Suppressor macrophage treated with lipopolysaccharide for 1 hour (primary cell): ENCODE measurements at regions not wholly inside any gene's neighbourhood (a gene's known extent, or its start where the extent isn't known, plus 50 kb on each side); places are given as distances from the start of the nearest gene placed in this dataset.

Experiments used
- DNase-seq, 3 donors: peaks; one replicate each; pipeline ENCODE4 v3.0.0-alpha.2; 2020 to 2022

DNA sequence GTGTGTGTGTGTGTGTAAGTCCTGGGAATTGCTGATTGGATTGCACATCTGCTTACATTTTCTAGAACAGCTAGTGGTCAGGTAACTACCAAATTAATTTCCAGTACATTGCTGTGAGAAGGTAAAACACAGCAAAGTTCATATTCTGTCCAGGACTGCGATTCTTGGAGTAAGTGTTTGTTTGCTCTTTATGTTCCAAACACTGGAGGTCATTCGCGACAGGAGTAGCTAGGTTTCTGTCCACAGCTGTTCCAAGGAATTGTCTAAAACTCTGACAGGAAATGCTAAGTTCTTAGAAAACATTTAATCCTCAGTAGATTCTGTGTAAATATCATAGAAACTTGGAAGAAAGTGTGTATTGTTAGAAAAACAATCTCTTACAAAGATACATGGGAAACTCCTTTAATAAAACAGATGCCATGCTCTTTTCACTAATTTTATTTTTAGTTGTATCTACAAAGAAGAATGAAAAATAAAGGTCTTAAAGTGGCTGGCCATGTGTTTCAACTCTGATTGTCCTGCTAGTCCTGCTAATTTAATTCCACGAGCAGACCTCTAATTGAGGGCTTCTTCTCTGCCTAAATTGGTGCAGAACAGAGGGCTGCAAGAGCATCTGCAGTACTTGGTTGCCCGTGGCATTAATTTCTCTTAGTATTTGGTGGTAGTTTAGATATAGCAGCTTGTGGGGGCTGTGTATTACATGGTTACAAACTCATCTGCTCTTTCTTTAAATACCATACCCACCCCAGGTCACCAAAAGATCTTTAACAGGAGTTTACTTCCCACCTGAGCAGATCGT lies 464.5 kb downstream of the RASEF start:
- DNase-seq: no peak

DNA sequence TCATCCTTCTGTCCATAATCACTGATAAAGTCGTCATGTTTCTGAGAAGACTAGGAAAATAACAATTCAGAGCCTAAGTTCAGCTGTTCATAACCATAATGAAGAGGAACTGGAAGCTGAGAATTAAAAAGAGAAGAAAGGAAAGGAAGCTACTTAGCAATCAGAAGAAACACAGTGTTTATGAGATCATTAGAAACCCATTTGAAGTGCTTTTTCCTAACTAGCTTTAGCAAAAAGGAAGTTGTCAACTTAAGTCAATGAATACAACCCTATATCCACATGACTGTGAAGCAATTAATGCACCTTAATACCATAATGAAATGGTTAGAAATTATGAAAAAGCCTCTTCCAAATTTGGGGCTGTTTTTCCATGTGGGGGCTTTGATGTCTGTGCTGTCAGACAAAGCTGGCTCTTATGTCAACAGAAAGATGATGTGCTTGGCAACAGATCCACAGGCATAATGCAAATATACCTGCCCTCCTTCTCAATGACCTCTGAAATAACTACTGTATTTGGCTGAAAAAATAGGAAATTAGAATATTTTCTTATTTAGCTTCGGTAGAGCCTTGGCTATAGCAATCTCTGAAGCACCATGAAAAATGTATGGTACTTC lies 463.5 kb downstream of the RASEF start:
- DNase-seq: peak; percentile 25 to 60 (median 56)

DNA sequence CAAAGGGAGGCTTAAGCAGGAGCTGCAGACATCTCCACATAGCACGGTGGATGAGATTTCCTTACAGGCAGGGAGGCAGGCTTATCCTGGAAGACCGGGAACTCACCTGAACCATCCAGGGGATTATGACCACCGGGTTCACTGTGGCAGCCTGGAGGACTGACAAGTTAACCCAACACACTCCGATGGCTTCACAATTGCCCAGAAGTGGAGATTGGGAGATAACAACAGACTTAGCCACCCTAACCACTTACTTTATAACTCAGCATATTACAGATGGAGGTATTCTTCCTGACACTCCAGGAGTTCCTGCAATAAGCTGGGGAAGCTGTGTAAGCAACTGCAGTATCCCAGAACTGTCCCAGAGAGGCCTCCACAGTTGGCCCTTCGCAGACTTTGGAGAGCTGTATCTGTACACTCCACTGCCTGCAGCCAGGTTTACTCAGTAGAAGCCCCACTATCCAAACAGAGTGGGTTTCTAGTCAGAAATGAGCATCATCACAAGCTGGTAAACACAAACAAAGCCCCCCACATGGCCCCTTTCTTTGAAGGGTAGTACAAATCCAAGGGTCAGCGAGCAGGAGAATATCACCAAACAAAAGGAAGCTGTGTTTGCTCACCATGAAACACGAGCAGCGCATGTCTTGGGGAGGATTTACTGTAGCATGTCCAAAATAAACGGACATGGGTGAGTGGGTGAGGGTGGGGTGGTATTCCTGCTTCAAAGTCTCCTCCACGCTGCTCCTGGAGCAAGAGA lies 462.2 kb downstream of the RASEF start:
- no peak for DNase-seq

DNA sequence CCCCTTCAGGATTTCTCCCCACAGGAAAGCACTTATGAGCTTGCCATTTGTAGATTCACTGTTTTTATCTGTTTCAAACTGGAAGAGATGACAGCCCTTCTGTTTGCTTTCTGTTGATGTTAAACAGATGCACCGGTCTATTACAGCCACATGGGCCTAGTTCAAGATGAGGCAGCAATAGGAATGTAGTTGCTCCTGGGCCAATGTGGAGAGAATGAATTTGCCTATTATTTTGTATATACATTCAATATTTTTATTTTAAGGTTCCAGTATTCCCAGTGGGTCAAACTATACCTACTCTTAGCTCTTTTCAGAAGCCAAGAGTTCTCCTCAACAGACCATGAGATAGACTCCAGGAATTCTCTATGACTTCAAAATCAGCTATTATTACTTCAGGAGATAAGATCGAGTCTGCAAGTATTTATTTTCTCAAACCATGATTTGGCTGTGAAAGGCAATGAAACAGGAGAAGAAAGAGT lies 461.6 kb downstream of the RASEF start:
- DNase-seq: no peak

DNA sequence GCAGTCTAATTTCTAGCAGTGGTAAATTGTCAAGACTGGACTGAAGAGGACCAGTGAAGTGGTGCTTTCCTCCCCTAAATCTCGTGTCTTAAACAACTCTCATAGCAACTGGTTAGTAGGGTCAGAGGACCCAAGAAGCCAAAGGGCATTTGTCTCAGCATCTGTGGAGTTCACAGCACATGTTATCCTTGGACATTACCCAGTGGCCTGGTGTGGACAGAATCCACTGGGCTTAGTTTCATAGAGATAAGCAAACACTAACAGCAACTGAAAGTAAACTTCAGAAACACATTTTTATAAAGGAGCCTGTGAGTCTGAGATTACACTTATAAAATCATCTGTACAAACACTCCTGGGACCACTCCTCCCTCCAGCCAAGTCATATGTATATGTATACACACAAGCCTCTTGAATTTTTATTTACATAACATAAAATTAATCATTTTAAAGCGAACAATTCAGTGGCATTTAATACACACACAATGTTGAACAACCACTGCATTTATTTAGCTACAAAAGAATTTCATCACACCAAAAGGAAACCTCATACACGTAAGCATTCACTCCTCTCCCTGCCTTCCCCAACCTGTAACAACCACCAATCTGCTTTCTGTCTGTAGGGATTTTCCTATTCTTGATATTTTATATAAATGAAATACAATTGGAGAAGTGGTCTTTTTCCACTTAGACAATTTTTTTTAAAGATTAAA lies 457.8 kb downstream of the RASEF start:
- no peak for DNase-seq

DNA sequence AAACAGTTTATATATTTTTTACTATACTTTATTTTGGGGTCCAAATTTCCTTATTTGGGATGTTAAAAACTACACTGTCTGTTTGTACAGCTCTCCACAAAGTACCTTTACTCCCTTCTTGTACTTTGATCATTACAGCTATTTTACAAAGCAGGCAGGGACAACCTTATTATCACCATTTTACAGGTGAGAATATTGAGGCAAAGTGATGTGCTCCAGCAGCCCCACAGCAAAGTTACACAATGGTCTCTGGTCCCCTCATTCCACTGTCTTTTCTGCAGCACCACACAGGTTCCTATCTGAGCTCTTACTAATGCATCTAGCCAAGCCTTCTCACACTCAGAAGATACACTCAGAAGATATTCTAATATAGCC lies 457.3 kb downstream of the RASEF start:
- no peak for DNase-seq

DNA sequence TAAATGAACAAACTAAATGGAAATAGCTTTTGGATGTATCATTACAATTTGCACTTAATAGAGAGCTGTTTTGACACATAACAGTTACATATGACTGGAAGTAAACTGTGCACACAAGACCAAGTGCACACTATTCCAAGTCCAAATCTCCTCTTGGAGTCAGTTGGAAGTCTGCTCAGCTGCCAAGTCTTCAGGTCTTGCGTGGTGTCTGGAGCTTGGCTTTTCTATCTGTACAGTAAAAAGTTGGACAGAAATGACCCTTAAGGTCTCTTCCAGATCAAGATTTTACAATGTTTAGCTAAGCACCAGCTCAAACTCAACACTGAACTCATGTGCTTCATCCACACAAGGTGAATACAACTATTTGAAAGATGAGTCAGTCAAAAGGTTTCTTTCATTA lies 456.9 kb downstream of the RASEF start:
- no peak for DNase-seq

DNA sequence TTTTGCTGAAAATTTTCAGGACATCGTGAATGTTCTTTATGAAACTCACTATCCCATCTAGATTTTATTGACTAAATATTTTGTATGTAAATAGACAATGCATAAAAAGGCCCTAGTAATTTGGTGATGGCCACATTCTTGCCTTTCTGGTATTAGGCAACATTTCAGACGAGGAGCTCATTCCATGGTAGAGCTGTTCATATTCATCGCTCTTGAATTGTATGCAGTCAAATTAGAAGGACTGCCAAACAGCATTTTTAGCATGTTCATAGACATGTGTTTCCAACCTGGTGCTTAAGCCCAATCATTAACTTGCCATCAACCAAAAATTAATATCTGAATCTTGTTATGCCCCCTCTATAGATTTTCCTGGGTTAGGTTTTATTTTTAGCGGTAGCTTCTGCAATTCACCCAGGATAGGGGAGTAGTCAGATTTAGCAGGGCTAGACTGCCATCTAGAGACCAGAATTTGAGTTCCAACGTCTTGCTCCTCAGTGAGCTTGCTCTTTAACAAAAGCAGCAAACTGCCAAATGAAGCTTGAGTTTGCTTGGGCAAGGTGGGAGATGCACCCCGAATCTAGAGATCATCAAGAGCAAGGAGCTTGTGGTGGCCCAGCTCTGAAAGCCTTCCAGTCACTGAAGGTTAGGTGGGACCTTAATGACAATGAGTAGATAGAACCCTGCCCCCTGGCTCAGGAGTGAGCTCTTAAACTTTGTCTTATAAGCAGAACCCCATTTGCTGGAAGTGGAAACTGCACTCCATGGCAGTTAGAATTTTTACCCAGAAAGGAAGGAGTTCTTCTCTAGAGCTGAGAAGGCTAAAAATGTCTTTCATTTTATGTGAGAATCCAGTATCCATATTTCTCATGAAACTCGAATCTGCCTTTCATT lies 456.2 kb downstream of the RASEF start:
- DNase-seq: peak; percentile 77 to 87 (median 83)

DNA sequence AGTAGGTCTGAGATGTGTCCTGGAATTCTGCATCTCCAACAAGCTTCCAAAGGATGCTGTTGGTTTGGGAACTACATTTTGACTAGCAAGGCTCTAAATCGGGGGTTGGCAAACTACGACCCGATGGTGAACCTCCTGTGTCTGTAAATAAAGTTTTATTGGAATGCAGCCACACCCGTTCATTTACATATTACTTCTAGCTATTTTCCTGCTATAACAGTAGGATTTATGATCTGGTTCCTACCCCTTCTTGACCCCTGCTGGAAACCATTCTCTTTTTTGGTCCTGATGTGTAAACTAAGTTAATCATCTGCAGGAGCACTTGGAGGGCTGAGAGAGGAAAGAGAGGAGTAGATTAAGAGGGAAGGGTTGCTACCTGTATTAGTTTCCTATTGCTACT lies 454.5 kb downstream of the RASEF start:
- DNase-seq: no peak

DNA sequence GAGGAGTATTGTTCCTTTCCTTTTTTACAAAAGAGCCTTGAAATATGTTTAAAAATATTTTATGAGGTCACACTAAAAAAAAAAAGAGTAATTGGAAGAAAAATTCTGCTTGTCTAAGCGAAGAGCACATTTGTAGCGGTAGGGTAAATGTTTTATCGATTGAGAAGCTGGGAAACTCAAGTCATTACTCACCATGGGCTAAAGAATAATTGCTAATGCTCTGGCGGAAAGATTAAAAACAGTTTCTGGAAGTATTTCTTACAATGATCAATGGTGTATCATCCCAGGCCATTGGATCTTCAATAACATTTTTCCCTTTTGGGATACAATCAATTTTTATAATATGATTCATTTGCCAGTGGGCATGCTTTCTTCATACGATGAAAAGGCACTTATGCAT lies 450.0 kb downstream of the RASEF start:
- DNase-seq: no peak

DNA sequence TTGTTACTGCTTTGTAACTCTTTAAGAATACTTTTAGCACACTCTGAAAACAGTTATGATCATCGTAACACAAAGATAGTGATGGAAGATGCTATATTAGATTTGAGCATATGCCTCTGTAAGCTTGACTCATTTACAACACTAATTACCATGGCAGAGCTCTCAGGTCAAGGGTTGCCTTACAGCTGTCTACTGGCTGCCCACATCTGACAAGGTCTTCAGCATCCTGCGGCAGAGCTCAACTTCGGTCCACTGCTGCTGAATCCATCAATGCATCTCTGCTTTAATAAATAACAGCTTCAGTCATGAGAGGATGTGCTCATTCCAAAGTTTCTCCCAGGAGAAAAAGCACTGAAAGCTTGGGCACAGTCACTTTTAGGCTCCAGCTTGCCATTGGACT lies 449.4 kb downstream of the RASEF start:
- no peak for DNase-seq

DNA sequence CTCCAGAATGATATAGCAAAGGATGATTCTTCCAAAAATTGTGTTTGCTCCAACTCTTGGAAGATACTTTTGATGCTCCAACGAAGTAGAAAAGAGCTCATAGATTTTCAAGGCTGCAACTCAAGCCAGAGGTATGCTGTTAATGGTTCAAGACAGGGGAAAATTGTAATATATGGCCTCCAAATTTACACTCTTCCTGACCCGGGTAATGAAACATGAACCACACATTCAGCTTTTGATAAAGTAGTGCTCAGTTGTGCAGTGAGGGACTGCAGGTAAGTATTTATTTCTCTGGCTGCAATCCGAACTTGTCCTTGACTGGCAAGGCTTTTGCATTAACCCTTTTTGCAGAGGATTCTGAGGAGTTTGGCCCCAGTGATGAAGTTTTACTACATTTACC lies 446.4 kb downstream of the RASEF start:
- DNase-seq: no peak

DNA sequence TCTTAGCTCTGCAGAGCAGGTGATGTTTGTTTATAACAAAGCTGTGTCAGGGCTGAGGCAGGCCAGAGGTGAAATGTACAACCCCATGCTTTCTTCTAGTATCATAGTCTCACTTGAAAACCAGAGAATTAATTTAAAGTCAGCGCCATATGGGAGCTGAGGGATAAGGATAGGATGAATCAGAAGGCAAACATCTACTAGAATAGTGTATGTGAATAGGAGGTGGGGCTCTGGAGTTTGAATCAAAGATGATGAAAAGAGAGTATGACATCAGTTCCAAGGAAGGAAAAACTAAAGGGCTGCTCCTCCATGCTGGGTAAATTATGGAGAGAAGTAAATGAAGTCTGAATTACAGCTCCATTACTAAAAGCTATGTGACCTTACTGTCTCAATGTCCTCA lies 441.5 kb downstream of the RASEF start:
- DNase-seq: no peak

DNA sequence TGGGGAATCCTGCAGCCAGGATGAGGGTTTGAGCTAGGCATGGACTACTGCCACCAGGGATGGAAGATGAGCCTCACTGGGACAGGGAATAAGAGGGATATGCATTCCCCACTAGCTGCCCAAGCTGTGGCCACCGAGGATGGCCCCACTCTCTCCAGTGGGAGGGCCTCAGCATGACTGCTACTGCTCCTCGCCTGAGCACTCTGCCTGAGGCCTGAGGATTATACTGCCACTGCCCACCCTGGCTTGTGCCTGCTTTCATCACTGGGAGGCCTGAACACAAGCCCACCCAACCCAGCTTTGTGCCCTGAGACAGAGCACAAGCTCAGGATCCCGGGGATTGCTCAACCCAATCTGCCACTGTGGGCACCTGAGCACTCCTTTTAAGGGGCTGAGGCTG lies 425.6 kb downstream of the RASEF start:
- no peak for DNase-seq

DNA sequence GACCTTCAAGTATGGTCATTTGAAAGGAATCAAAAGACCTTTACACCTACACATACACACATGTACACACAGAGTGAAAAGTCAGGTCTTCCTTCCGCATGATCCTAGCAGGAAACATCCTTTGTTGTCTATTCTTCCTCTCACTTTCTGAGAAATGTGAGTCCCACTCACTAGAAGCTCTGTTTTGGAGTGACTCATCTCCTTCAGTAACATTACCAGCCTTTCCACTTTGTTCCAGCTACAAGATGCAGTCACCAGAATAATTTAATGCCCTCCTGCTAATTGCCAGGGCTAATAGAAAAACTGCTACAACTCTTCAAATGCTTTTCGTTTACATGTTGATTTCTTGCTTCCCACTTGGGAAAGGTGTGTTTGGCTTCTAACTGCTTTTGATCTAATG lies 417.3 kb downstream of the RASEF start:
- no peak for DNase-seq

DNA sequence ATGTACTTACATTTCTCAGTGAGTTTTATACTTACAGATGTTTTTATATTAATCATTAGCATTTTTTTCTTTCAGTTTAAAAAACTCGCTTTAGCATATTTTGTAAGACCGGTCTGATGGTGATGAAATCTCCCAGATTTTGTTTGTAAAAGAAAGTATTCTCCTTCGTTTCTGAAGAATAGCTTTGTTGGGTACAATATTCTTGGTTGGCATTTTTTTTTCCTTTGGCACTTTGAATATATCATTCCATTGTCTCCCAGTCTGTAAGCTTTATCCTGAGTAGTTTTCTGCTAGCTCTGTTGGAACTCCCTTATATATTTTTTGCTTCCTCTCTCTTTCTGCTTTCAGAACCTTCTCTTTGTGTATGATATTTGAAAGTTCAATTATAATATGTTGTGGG lies 412.6 kb downstream of the RASEF start:
- DNase-seq: no peak

DNA sequence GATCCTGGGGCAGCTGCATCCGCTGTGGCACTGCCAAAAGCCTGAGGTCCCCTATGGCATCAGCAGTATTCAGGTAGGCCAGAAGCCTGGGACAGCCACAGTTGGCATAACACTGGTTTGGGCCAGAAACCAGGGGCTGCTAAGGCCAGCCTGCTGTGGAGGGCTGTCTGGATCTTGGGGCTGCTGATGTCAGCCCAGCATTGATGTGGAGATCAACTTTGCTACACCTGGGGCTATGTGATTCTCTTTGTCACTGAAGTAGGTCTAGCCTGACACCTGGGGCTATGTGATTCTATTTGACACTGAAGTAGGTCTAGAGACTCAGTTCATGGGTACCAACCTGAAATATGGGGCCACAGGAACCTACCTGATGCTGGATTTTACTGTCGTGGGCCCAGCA lies 411.5 kb downstream of the RASEF start:
- no peak for DNase-seq

DNA sequence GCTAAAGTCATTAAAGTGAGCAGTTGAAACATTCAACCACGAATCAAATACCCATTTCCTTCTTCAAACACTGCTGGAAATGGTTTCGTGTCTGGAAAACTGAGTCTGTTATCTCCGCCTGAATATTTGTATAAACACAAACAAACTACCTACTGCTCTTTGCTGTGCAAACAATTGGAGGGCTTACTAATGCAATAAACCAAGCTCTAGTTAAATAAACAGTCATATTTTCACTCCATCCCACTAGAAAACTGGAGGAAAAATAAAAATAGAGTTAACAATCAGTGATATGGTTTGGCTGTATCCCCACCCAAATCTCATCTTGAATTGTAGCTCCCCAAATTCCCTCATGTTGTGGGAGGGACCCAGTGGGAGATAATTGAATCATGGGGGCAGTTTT lies 397.6 kb downstream of the RASEF start:
- DNase-seq: no peak

DNA sequence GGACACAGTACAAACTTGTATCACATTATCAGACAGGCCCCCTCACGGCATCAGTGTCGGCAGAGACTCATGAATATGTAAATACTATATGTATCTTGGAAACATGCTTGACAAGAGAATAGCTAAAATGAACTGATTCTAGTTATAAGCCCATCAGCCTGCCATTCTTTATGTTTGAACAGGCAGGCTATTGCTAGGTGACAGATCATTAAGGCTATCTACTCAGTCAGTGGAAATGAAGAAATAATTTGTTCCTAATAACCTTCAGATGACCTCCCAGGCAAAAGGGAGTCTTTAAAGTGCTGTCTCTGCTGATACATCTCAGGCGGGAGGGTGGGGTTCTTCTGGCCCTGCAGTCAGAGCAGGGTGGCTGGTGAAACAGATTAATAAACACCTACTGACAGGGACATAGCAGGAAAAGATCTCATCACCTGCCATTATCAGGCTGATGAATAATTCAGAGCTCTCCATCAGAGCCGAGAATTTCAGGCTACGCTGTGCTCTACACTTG lies 394.2 kb downstream of the RASEF start:
- DNase-seq: no peak

DNA sequence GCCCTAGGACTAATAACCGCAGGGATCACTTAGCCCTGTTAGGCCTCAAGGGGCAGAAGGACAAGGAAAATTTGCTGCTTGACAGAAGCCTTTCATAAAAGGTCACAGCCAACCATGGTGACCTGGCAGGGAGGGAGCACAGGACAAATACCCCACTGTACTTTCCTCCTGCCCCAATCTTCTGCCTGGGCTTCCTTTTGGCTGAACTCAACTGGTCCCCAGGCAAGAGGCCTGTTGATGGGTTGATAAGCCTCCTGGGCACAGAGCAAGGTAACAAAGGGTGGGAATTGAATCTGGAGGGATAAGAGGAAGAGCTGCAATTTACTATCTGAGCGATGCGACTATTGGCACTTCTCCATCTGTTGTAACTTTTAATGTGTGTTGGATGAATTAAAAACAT lies 392.9 kb downstream of the RASEF start:
- no peak for DNase-seq

DNA sequence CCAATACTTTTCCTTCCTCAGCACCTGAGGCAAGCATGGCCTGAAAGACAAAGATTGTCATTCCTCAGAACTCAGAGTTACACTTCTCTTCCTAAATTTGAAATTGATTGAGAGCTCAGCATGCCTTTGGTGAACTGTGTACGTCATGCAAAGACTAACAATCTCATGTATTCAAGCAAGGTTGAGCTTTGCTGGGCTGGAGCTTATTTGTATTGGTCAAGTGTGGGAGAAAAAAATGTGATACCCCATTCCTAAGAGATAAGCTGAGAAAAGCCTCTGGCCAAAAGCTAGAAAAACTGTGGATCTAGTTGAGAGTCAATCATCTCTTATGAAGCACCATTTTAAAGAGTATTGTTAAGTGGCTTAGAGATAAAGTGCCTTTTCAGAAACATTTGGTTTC lies 392.2 kb downstream of the RASEF start:
- no peak for DNase-seq

DNA sequence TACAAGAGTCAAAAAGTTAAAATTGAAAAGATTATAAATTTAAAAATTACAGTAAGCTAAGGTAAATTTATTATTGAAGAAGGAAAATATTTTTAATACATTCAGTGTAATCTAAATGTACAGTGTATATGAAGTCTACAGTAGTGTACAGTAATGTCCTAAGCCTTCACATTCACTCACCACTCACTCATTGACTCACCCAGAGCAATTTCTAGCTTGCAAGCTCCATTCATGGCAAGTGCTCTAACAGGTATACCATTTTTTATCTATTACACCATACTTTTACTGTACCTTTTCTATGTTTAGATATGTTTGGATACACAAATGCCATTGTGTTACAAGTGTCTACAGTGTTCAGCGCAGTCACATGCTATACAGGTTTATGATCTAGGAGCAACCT lies 389.7 kb downstream of the RASEF start:
- DNase-seq: no peak
